GM19025 (cell line): ENCODE measurements at regions not wholly inside any gene's neighbourhood (a gene's known extent, or its start where the extent isn't known, plus 50 kb on each side); places are given as distances from the start of the nearest gene placed in this dataset.

Experiments used
- ATAC-seq: cut with Tn5 transposase; IDR thresholded peaks from one replicate; pipeline ENCODE4 v1.9.1; 2021; ENCODE audit warnings: mild to moderate bottlenecking, low read depth, moderate library complexity; ENCODE audit not compliant: unreplicated experiment

DNA sequence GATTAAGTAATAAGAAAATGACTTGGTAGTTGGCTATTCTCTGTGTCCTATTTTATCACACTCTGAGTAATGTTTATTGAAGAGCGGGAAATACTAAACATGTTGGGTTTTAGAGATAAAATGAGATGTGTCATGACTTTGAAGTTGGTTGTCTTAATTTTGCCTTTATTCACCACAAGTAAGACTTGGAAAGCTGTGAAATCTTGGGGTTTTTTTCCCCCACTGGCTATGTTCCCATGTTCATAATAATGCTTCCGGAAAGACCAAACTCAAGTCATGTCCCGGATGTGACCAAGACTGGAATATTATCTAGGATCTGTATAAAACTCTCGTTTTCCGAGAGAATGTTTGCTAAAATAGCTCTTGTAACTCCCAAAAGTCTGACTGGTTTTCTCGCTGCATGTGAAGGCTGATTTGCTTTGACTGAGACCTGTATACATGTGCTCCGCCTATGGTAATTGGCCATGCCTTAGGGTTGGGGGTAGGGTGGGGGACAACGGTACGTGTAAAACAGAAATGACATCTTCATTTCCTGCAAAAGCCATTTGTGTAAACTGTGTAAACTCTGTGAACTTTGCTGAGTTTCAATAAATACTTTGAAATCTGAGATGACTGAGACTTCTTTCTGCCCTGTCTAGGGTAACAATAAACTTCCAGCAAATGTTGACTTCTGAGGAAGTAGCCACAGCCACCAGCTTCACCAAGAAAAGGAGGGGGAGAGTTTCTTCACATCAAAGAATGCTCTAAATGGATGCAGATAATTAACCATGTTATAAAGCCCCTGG is 169.6 kb downstream of the ZNF365 start:
- ATAC-seq = no peak

DNA sequence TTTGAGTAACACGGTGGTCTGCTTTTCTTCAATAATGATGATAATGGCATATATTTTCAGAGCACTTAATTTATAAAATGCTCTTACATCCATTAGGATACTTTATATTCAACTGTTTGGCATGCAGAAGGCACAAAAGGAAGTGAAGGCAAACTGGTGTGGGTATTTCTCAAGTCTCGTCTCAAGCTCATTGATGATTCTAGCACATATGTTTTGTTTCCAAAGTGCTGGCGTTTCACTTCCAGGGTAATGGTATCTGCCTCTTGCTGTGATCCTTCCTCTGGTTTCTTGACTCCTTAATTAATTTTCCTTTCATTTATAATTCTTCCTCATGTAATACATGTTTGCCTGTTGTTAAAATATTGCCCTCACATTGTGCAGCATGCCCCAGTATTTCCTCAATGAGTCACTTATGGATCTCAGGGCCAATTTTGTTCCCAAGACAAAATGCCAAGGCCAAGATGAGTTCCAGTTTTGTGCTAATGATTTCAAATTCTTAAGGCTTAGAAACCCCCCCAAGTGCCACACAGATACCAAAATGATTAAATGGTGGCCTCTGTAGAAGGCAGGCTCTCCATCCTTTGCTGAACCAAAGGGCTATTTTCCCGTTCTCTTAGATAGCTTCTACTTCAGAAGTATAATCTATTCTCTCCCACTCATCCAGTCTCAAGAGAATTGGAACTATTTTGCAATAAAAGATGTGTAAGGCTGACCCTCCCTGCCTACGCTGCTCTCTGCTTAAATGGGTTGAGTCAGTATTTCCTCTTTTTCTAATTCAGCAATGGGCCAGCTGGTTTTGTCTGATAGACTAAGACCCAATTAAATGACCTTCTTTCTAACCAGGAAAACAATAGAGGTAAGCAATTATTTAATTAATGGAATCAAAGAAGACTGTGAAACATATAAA is 171.2 kb downstream of the ZNF365 start:
- ATAC-seq = no peak

DNA sequence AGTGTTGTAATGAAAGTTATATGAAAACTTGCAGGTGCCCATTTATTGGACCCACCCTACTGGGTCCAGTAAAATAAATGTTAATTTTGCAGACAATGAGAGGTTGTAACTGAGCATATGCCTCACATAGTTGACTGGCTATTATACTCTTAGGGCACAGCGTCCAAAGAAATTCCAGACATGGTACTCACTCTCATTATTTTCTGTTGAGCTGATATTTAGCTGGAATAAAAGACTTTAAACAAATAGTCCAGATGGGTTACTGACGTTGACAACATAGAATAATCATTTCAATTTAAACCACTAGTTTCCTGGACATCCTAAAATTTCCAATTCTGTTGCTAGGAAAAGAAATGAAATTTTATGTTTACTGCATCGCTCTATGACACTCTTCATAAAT is 174.5 kb downstream of the ZNF365 start:
- no peak for ATAC-seq

DNA sequence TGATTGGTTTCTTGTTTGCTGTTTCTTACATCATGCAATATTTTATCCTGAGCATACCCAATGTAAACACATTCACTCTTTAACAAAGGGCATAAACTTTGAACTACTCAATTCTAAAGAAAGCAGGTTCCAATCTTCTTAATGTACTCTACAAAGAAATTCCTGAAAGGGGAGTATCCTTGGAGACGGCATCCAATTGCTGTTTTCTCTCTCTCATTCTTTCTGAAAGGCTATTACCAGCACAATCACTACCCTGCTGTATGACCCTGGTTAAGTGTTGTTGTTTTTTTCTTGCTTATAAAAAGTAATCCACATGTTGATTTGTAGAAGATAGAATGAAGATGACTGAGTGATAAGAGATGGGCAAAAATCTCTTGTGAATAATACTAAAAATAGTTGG is 176.0 kb downstream of the ZNF365 start:
- no peak for ATAC-seq

DNA sequence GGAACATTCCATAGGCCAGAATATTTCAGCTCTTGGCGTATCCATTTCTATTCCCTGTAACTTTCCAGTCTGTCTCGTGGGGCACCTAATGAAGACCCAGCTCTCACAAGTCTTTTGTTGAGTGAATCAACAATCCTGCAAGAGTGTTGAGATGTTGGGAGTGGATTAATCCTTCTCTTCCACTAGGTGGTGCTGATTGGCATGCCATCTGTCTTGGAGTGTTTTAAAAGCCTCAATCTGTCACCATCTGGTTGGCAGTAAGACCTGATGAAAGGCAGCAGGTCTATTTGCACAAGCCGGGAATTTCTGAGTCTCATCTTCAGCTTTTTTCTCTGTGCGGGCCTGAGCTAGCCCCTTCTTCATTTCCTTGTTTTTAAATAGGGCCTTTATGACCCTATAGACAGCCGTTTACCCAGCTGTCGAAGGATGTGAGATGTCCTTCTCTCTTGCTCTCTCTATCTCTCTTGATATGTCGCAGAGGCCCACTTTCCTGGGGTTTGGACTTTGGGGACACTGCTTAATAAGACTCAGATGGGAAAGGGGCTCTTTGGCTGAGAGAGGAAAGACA is 180.5 kb downstream of the ZNF365 start:
- ATAC-seq = no peak

DNA sequence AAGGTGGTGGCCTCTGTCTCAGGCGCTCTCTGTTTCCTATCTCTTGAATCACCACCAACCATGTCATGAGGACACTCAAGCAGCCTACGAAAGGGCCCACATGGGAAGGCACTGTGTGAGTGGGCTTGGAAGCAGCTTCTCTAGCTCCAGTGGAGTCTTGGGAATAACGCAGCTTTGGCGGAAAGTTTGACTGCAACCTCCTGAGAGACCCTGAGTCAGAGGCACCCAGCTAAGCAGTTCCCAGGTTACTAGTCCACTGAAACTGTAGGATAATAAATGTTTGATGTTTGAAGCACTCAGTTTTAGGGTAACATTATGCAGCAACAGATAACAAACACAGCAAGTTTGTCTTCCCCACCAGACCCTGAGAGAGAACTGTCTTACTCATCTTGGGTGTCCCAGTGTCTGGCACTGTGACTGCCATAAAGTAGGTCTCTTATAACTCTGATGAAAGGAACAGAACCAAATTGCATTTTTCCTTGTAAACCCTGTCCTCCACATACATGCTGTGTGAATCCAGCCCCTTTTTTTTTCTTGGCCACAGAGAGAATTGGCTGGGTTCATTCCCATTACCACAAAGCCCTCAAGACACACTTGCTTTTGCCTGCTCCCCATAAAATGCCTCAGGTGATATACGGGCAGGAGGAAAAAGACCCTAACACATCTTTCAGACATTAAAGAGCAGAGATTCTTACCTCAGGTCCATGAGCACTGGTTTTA is 185.5 kb downstream of the ZNF365 start:
- ATAC-seq = no peak

DNA sequence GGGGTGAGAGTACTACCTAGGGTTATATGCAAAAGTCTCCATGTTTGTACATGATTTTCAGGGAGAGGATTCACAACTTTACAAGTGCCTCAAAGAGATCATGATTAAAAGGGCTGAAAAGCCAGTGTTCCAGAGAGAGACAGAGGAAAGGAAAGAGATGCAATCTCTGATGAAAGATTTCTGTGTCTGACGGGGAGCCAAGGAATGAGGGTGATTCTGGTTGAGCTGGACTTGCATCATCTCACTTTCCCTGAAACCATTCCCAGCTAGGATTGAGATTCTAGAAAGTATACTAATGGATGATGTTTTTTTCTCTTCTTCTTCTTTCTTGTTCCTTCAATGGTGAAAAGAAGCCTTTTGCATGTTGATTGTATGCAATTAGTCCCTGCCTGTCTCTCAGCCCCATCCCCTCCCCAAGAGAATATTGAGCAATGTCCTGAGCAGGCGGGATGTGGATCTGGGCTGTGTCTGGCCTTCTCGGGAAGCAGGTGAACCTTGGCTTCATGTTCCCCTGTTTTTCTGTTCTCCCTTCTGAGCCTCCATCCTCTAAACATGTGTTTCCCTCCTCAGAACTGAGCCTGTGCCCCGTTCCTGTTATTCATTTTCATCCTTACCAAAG is 186.1 kb downstream of the ZNF365 start:
- no peak for ATAC-seq

DNA sequence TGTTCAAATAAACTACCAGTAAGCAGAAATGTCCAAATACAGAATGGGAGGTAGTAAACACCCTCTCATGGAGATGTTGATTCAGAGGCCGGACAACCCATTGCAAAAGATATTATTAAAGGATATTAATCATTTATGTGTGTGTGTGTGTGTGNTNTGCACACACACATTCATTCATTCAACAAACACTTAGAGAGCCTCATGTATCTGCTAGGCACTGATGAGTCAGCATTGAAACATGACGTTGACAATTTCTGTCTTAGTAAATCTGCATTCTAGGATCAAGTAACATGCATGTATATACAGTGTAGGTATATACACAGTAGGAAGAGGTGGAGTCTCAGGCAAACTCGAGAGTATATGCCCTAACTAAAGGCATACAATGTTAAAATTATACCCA is 187.0 kb downstream of the ZNF365 start:
- no peak for ATAC-seq

DNA sequence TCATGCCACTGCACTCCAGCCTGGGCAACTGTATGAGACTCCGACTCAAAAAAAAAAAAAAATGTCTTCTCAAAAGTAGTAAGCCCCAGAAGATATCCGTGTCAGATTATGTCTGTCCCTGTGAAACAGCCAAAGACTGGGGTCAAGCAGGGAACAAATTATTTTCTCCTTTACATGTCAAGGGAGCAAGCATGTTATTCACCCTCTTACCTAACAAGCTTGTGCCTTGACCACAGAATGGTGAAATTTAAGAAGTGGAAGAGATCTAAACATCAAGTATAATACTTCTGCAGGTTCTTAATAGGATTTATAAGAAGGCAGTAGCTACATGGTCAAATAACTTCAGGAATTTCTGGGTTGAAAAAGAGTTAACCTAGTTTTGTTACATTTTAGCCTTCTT is 187.9 kb downstream of the ZNF365 start:
- ATAC-seq = no peak

DNA sequence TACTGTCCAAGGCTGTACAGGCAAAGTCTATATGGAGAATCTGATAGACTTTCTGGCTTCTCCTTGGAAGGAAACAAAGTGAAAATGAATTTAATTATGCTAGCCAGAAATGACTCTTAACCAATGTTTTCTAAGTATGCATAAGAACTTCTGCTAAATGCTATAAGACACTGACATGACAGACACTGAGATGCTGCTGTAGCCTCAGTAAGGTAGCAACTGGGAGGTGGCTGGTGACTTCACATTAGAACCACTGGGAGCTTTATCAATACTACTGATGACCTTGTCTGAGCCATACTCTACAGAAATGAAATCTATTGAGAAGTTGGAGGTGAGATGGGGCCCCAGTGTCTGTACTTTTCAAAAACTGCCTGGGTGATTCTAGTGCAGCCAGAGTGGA is 188.6 kb downstream of the ZNF365 start:
- no peak for ATAC-seq

DNA sequence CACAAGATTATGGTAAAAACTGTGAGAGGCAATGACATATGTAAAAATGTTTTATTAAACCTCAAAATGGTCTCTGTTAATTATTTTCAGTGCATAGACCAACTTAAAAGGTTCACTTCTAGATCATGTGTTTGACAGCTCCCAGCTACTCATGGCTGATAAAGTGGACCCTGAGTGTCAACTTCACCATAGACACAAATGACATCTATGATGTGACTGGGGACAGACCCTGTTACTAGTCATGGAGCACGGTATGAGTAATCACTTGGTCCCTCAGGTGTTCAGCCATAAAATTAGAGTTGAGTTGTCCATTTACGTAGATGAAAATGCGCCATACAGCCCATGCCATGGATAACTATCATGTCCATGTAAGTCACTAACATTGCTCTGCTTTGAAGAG is 199.8 kb downstream of the ZNF365 start:
- ATAC-seq = no peak

DNA sequence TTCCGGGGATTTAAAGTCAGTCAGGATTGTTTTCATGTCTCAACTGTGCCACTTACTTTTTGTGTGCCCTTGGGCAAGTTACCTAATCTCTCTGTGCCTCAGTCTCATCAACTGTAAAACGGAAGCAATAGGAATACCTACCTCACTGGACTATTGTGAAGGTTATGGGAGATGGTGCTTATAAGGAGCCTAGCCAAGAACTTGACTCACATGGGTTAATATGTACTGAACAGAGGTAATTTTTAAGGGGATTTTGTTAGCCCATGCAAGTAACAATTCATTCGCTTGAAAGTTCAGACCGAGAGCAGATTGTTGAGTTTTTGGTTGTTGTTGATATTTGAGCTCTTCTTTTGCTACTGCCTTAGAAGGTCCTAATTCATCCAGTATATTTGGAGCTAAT is 202.9 kb downstream of the ZNF365 start:
- no peak for ATAC-seq

DNA sequence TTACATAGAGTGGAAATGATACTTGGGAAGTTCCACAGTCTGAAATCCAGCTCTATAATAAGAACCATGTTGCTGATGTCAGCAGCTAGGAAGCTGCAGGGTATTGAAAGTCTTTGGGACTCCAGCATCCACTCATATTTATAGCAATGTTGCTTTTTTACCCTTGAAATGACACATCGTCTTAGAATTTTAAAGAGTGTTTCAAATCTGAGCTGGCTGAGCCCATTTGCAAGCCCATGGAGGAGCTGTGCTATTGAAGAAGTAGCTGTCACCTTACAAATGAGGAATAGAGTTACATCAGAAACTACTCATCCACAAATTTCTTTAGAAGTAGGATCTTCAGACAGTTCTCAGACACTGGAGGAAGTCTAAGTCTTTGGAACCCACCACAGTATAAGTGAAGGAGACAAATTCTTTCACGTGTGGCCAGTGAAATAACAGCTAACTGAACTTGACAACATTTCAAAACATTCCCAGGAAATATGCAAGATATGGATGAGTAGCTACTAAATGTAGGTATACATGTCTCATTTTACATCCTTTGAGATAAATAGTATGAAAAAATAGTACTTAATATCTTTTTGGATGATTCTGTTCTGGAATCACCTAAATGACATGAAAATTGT is 203.6 kb downstream of the ZNF365 start:
- ATAC-seq = no peak

DNA sequence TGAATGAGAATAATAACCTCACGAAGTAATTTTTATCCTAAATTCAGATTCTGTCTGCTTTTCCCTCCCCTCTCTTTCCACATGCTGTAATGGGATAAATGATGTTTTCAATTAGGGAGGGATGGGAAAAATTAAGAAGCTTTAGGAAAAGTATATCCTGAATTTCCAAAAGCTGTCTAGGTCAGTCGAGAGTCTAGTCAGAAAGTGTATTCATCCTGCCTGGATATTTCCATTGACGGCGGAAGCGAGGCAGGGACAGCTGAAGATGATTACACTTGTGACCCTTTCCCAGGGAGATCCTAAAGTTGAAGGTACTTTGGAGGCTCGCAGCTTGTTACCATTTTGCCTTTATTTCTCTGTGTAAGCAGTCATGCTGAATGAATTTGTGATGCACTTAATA is 204.1 kb downstream of the ZNF365 start:
- no peak for ATAC-seq

DNA sequence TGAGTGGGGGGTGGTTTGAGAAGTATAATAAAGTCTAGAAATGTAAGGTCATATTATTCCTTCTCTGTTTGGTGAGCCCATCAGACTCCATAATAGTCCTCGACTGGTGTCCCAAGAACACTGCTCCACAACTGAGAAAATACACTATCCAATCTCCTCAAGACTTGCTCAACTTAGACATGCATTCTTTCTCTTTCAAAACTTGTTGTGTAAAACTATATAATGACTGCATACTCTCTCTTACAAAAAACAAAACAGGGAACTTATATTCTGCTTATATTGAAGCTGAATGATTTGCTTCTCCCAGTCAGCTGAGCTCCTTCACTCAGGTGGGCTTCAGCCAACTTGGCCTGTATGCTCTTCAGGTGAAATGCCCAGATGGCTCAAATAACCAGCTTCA is 204.7 kb downstream of the ZNF365 start:
- no peak for ATAC-seq

DNA sequence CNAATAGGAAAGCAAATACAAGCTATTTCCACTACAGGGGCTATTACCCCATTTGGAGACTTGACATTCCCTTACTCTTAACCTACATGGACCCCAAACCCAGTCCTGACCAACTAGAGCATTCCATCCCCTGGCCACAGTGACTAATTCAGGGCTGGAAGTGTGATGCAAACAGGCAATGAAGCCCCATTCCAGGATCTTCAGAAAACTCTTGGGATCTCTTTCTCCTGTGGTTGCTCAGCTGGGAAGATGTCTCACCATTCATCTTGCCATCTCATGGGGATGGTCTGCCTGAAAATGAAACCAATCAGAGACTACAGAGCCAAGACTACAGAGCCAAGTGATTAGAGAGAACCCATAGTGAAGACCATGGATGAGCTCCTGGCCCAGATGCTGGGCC is 206.2 kb downstream of the ZNF365 start:
- ATAC-seq = no peak

DNA sequence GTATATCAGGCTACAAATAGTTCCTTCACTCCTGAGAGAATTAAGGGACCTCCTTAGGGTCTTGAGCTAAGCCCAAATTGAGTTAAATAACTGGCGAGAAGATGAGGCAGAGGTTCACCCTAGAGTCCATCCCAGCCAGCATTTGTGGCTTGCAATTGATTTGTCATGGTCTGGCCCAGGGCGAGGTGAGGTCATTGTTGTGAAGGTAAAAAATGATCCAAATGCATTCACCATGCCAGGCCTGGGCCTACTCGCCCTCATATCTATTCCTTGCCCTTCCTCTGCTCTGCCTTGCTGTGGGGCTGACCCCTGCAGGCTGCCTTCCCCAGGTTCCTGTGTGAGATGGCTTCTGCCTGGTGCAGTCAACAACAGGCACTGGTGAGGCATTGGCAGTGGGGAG is 207.2 kb downstream of the ZNF365 start:
- no peak for ATAC-seq

DNA sequence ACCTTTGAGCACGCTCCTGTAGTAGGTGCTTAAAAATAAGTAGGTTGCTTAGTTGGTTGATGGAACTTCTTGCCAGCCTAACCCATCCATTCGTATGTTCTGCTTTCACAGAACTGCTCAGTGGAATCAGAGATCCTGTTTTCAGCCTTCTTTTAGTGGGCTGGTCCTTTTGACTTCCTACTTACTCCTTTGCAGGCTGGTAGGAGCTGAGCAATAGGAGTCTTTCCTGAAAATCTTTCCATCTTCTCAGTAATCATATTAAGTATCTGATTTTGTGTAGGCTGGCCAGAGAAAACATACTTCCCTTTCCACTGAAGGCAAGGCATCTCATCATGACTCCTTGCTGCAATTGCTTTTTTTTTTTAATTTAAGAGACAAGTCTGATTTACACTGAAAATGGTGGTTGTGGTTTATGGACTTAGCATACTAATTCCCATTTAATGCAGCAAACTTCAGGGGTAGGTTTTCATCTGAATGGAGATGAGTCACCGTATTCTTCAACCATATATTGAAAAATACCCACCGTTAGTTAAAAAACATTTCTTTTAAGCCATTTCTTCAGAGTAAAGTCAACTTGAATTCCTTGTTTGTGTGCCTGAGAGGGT is 208.0 kb downstream of the ZNF365 start:
- no peak for ATAC-seq

DNA sequence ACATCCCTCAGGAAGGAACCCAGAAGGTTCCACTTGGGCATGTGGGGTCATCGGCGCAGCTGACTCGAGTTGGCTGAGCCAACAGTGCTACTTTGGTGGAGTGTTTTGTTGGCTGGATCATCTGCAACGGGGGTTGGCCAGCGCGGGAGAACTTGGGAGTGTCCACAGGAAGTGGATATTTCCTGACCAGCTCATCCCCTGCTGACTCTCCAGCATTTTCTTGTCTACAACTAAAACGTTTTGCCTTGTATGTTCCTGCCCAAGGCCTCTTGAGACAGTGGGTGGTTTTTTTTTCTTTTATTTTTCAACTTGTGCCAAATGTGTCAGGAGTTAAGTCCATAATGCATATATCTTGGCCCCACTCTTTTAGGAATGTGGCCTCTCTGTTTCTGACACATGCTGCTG is 208.6 kb downstream of the ZNF365 start:
- no peak for ATAC-seq
